ENCODE measurements at regions not wholly inside any gene's neighbourhood (a gene's known extent, or its start where the extent isn't known, plus 50 kb on each side); places are given as distances from the start of the nearest gene placed in this dataset.

GRCh38 chr6:9332241-9332780 lies 897.0 kb upstream of the SLC35B3 start:
- H3K4me2 ChIP-seq (replicated peaks; ENCODE audit: extremely low read depth, low read length, poor library complexity, severe bottlenecking): no peak overlapping the region
- H3K9me3 ChIP-seq (replicated peaks in 1 of 2; ENCODE audit: control insufficient read depth in 1 of 2, insufficient read depth in 1 of 2, low read length in 2 of 2): peaks cover 0 to 7% of the 10 kb centered on the region in 2 donors
- no peaks in the 10 kb centered on the region for H3K36me3 Mint-ChIP-seq
- H3K4me3 ChIP-seq (replicated peaks in 1 of 3; ENCODE audit: low read depth in 2 of 3, low read length in 3 of 3): no peak overlapping the region
- no peaks in the 10 kb centered on the region for H3K36me3 ChIP-seq (replicated peaks in 1 of 2; ENCODE audit: control insufficient read depth in 1 of 2, insufficient read depth in 2 of 2, low read length in 2 of 2)
- H3K9ac ChIP-seq (ENCODE audit: insufficient read depth, low read length, poor library complexity, severe bottlenecking): no peak overlapping the region
- no peaks in the 10 kb centered on the region for H4K20me1 ChIP-seq (ENCODE audit: insufficient read depth, low read length)
- DNase-seq: no peak
- no peaks in the 10 kb centered on the region for H3K79me2 ChIP-seq (ENCODE audit: insufficient read depth, low read length)
- intact Hi-C loops (cut with micrococcal nuclease): no loop called here
- no peak overlapping the region for H2AFZ ChIP-seq (ENCODE audit: insufficient read depth, low read depth, low read length, poor library complexity, severe bottlenecking)
- H3K4me3 Mint-ChIP-seq: no peak overlapping the region
- peaks cover 0 to 19% (median 6%) of the 10 kb centered on the region in 7 donors for H3K9me3 Mint-ChIP-seq
- no peaks in the 10 kb centered on the region for H3K4me1 ChIP-seq (ENCODE audit: control insufficient read depth in 1 of 2, insufficient read depth in 2 of 2, low read length in 2 of 2)
- no peak overlapping the region for H3K27ac Mint-ChIP-seq
- no peak for TF ChIP-seq CTCF (IDR thresholded peaks at IDR 0.05)
- no peak overlapping the region for H3K27ac ChIP-seq (ENCODE audit: low read depth in 1 of 2, low read length in 2 of 2)
- no peaks in the 10 kb centered on the region for H3K4me1 Mint-ChIP-seq
- H3K27me3 ChIP-seq (ENCODE audit: control insufficient read depth in 2 of 2, insufficient read depth in 2 of 2, low read length in 2 of 2): no peaks in the 10 kb centered on the region
- H3K27me3 Mint-ChIP-seq (ENCODE audit: low read depth in 3 of 3): peaks cover 0 to 2% (median 0%) of the 10 kb centered on the region in 3 donors
- no CpG with 5 or more reads among the region's 2 CpGs for WGBS (ENCODE audit: insufficient coverage)

- Mint-ChIP-seq H3K4me3 (no peak overlapping the region), H3K27me3 (ENCODE audit: low read depth in 3 of 3) (no peaks in the 10 kb centered on the region), H3K27ac (no peak overlapping the region), H3K9me3 (peaks cover 0 to 4% (median 0%) of the 10 kb centered on the region in 7 donors), H3K4me1 (no peaks in the 10 kb centered on the region), H3K36me3 (no peaks in the 10 kb centered on the region)
- Histone ChIP-seq H2AFZ (ENCODE audit: insufficient read depth, low read depth, low read length, poor library complexity, severe bottlenecking) (no peak overlapping the region), H3K36me3 (replicated peaks in 1 of 2; ENCODE audit: control insufficient read depth in 1 of 2, insufficient read depth in 2 of 2, low read length in 2 of 2) (no peaks in the 10 kb centered on the region), H3K27me3 (ENCODE audit: control insufficient read depth in 2 of 2, insufficient read depth in 2 of 2, low read length in 2 of 2) (no peaks in the 10 kb centered on the region), H3K4me2 (replicated peaks; ENCODE audit: extremely low read depth, low read length, poor library complexity, severe bottlenecking) (no peak overlapping the region), H3K4me1 (ENCODE audit: control insufficient read depth in 1 of 2, insufficient read depth in 2 of 2, low read length in 2 of 2) (no peaks in the 10 kb centered on the region), H3K27ac (ENCODE audit: low read depth in 1 of 2, low read length in 2 of 2) (no peak overlapping the region), H3K4me3 (replicated peaks in 1 of 3; ENCODE audit: low read depth in 2 of 3, low read length in 3 of 3) (no peak overlapping the region), H4K20me1 (ENCODE audit: insufficient read depth, low read length) (no peaks in the 10 kb centered on the region), H3K9ac (ENCODE audit: insufficient read depth, low read length, poor library complexity, severe bottlenecking) (no peak overlapping the region), H3K79me2 (ENCODE audit: insufficient read depth, low read length) (no peaks in the 10 kb centered on the region), H3K9me3 (replicated peaks in 1 of 2; ENCODE audit: control insufficient read depth in 1 of 2, insufficient read depth in 1 of 2, low read length in 2 of 2) (no peaks in the 10 kb centered on the region)
- no peak for TF ChIP-seq CTCF (IDR thresholded peaks at IDR 0.05)
- no peak for DNase-seq
- intact Hi-C loops (cut with micrococcal nuclease): no loop called here
- 100% methylated on average over 2 of the region's 3 CpGs for WGBS (ENCODE audit: insufficient coverage)
Observed at GRCh38 chr6:9316831-9317230, 881.5 kb upstream of the SLC35B3 start.
